ENCODE measurements at regions not wholly inside any gene's neighbourhood (a gene's known extent, or its start where the extent isn't known, plus 50 kb on each side); places are given as distances from the start of the nearest gene placed in this dataset.

- no TSS peak for BruUV-seq (replicated peaks)
- Histone ChIP-seq H2AFZ (ENCODE audit: low read depth, low read length, poor library complexity, severe bottlenecking) (no peak overlapping the region), H3K27ac (ENCODE audit: low read depth, low read length) (no peak overlapping the region), H3K9me3 (ENCODE audit: control insufficient read depth in 1 of 2, insufficient read depth in 1 of 2, low read depth in 1 of 2, low read length in 2 of 2) (no peaks in the 10 kb centered on the region), H3K4me1 (ENCODE audit: control insufficient read depth in 1 of 2, insufficient read depth in 2 of 2, low read length in 2 of 2) (no peaks in the 10 kb centered on the region), H3K9me2 (ENCODE audit: insufficient read depth) (no peaks in the 10 kb centered on the region), H3K27me3 (ENCODE audit: insufficient read depth, low read length) (no peaks in the 10 kb centered on the region), H3K4me2 (ENCODE audit: low read length) (no peak overlapping the region), H3K36me3 (ENCODE audit: control insufficient read depth in 1 of 2, insufficient read depth in 2 of 2, low read length in 2 of 2) (no peaks in the 10 kb centered on the region), H3K9ac (ENCODE audit: low read length) (no peak overlapping the region), H3K79me2 (ENCODE audit: insufficient read depth, low read length) (no peaks in the 10 kb centered on the region), H3K4me3 (replicated peaks in 1 of 2; ENCODE audit: low read depth in 1 of 2, low read length in 2 of 2) (no peak overlapping the region), H4K20me1 (ENCODE audit: insufficient read depth) (no peaks in the 10 kb centered on the region)
- TF ChIP-seq EZH2phosphoT487 (IDR thresholded peaks at IDR 0.05; ENCODE audit: borderline replicate concordance) (no peak), POLR2A (IDR thresholded peaks at IDR 0.05; ENCODE audit: borderline replicate concordance, extremely low read depth, insufficient read depth, insufficient read length) (no peak), ATF3 (IDR thresholded peaks at IDR 0.05) (no peak), CBX3 (IDR thresholded peaks at IDR 0.05; ENCODE audit: low read depth) (no peak), EZH2 (IDR thresholded peaks at IDR 0.05) (no peak), REST (IDR thresholded peaks at IDR 0.05; ENCODE audit: low read depth) (no peak), FOSL1 (IDR thresholded peaks at IDR 0.05; ENCODE audit: low read depth) (no peak), SIN3A (IDR thresholded peaks at IDR 0.05; ENCODE audit: low read depth) (no peak), ZBTB33 (IDR thresholded peaks at IDR 0.05; ENCODE audit: extremely low read depth, insufficient replicate concordance, low read length) (no peak), ELF1 (IDR thresholded peaks at IDR 0.05; ENCODE audit: borderline replicate concordance, low read depth) (no peak), TCF7L2 (IDR thresholded peaks at IDR 0.05; ENCODE audit: borderline replicate concordance, extremely low read depth, insufficient read depth, insufficient read length) (no peak), CEBPB (IDR thresholded peaks at IDR 0.05; ENCODE audit: low read depth) (no peak), ZNF274 (IDR thresholded peaks at IDR 0.05; ENCODE audit: low read depth, low read length) (no peak), RAD21 (IDR thresholded peaks at IDR 0.05; ENCODE audit: low read depth) (no peak), POLR2AphosphoS5 (IDR thresholded peaks at IDR 0.05; ENCODE audit: low read depth, low read length) (no peak), MAX (IDR thresholded peaks at IDR 0.05) (no peak), SP1 (IDR thresholded peaks at IDR 0.05; ENCODE audit: low read depth) (no peak), ZFX (IDR thresholded peaks at IDR 0.05) (no peak), EGR1 (IDR thresholded peaks at IDR 0.05; ENCODE audit: low read depth) (no peak)
- ChIA-PET CTCF (no interaction called here), POLR2A (no interaction called here), RAD21 (ENCODE audit: low non-redundant PET in 1 of 2, low total read pairs in 2 of 2, uncharacterized antibody in 2 of 2, unreplicated experiment in 2 of 2) (no interaction called here)
- intact Hi-C loops (cut with micrococcal nuclease): no loop called here
- DNase-seq (ENCODE audit: low read depth, low spot score) (no peak), ATAC-seq (no peak)
Measured at GRCh38 chr2:146982393-146982846, 862.4 kb upstream of the ACVR2A start.
